Epithelial cell of proximal tubule (primary cell): ENCODE measurements at regions not wholly inside any gene's neighbourhood (a gene's known extent, or its start where the extent isn't known, plus 50 kb on each side); places are given as distances from the start of the nearest gene placed in this dataset.

Experiments
- DNase-seq: peaks from one replicate; pipeline ENCODE4 v3.0.0-alpha.2; 2011; ENCODE audit warnings: low read depth
- H3K4me3 ChIP-seq: 2 replicates; pipeline ENCODE4 v1.5.1; 2011; ENCODE audit warnings: low read depth, mild to moderate bottlenecking, low read length
- TF ChIP-seq, protein P1 (sequence below): conservative IDR thresholded peaks from 2 replicates; pipeline ENCODE4 v1.5.1; 2012; ENCODE audit warnings: low read depth, mild to moderate bottlenecking, low read length

DNA sequence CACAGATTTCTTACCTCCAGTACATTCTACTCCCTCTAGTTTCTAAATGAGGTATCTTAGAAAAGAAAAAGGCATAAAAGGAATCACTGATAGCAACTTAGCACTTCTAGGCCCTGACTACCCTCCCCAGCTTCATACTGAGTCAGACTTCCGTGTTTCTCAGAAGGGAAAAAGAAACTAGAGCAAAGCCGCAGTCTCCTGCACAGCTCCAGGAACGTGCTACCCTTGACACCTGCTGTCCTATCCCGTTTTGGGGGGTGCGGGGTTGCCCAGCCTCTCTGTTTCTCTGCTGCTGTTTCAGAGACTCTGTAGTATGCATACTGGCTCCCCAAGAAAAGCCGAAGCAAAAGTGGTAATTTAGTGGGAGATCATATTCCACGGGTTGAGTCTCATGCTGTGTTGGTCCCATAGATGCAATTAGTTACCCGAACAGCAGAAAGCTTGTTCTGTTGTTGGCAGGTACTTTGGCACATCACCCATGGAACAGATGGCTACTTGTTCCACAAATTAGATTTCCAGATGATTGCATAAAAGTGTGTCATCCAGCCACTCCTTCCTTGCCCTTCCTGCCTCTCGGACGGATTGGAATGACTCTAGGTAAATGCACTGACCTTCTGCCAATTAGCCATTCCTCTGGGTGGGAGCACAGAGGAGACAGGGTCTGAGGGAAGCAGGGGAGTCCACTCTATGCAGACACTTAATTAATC lies 438.1 kb downstream of the FUT8 start:
- H3K4me3 ChIP-seq = no peak overlapping the region
- DNase-seq = no peak
- TF ChIP-seq, protein P1, sequence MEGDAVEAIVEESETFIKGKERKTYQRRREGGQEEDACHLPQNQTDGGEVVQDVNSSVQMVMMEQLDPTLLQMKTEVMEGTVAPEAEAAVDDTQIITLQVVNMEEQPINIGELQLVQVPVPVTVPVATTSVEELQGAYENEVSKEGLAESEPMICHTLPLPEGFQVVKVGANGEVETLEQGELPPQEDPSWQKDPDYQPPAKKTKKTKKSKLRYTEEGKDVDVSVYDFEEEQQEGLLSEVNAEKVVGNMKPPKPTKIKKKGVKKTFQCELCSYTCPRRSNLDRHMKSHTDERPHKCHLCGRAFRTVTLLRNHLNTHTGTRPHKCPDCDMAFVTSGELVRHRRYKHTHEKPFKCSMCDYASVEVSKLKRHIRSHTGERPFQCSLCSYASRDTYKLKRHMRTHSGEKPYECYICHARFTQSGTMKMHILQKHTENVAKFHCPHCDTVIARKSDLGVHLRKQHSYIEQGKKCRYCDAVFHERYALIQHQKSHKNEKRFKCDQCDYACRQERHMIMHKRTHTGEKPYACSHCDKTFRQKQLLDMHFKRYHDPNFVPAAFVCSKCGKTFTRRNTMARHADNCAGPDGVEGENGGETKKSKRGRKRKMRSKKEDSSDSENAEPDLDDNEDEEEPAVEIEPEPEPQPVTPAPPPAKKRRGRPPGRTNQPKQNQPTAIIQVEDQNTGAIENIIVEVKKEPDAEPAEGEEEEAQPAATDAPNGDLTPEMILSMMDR = no peak

DNA sequence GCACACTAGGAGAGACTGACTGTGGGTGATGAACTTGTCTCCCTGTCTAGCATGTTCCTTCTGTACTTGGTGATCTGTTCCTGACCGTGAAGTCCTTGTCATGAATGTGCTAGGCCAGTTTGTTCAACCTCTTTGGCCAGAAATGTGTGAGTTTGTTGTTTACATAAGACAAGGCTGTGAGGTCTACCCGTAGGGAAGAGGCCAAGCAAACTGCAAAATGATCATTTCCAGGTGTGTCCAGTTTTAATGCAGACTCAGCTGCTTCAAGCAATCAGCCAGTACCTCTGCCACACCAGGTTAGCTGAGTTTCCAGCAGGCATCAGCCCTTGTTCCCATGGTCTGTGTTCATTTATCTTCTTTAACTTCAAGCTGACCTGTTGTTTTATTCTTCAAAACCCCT lies 440.2 kb downstream of the FUT8 start:
- no peak overlapping the region for H3K4me3 ChIP-seq
- TF ChIP-seq, protein P1 = no peak
- DNase-seq = no peak

DNA sequence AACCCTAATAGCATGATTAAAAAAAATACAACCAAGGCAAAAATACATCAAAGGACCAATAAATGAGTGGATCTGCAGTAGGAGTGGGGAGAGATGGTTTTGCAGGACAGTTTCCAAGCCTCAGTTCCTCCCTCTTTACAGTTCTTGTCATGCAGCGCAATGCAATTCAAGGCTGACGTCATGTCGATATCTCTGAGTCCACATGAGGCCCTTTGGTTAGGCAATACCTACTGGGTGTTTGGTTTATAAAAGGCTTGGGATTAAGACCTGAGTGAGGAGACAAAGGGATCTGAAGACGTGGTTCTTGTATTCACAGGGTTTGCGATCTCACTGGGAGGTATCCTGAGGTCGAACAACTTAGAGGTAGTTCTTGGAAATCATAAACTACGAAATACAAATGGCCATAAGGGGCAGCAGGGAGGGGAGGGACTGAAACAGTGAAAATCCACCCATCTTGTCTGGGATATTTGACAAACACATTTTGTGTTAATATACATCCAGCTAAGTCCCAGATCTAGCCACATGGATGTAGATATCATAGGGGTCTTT lies 441.0 kb downstream of the FUT8 start:
- no peak overlapping the region for H3K4me3 ChIP-seq
- no peak for DNase-seq
- TF ChIP-seq, protein P1 = no peak

DNA sequence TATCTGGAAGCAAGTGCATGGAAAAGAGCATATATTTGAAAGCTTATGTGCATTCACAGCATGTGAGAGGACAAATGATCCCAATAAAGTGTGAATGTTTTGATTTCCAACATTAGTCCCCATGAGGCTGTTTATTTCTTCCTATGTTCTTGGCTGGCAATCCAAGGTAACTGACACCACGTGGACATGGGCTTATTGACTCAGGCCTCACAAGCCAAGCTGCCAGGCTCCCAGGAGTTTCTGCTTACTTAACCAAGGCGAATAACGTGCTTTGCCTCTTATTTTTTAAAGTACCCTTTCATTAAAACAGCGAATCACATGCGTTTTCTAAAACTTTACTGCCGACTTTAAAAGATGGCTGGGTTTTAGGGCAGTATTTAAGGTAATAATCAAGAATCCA lies 441.7 kb downstream of the FUT8 start:
- TF ChIP-seq, protein P1 = no peak
- DNase-seq = no peak
- H3K4me3 ChIP-seq = no peak overlapping the region

DNA sequence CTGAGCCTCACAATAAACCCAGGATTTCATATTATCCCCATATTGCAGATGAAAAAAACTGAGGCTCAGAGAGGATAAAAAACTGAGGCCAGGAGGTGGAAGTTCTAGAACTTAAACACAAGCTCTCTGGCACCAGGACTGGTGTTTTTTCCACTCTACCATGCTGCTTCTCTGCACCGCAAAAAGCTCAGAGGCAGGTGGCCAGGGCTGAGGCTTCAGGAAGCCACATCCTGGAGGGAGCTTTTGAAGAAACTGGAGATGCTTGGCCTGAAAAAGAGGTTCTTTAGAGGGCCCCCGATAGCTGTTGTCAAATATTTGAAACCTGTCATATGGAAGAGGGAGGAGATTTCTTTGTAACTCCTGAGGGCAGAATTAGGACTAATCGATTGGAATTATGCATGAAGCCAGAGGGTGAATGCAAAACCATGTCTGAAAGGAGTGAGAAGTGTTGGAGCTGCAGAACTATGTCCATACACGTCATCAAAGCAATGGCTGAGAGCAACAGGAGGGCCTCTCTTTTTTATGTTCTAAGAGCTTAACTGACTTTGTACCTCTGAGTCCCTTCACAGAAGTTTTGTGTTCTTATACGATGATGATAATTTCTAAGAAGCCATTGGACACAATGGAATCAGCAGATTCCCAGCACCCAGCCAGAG lies 448.6 kb downstream of the FUT8 start:
- H3K4me3 ChIP-seq = no peak overlapping the region
- TF ChIP-seq, protein P1 = no peak
- no peak for DNase-seq

DNA sequence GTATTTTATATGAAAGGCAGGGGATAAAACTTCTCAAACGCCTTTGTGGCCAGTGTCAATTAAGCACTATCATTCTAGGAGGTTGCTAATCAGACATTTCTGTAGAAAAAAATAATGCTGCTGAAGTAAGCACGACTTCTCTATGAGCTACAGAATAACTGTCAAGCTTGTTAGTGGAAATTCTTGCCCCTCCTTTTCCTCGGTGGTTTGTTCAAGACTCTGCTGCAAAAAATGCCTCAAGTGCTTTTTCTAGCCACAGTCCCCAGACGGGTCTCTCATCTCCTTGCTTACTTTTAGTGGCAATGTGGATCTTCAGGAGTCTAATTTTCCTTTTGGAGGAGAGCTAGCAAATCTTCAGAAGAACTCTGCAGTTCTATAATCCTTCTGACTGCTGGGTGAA lies 452.0 kb downstream of the FUT8 start:
- no peak for DNase-seq
- H3K4me3 ChIP-seq = no peak overlapping the region
- TF ChIP-seq, protein P1 = no peak
